ENCODE measurements at regions not wholly inside any gene's neighbourhood (a gene's known extent, or its start where the extent isn't known, plus 50 kb on each side); places are given as distances from the start of the nearest gene placed in this dataset.

DNA sequence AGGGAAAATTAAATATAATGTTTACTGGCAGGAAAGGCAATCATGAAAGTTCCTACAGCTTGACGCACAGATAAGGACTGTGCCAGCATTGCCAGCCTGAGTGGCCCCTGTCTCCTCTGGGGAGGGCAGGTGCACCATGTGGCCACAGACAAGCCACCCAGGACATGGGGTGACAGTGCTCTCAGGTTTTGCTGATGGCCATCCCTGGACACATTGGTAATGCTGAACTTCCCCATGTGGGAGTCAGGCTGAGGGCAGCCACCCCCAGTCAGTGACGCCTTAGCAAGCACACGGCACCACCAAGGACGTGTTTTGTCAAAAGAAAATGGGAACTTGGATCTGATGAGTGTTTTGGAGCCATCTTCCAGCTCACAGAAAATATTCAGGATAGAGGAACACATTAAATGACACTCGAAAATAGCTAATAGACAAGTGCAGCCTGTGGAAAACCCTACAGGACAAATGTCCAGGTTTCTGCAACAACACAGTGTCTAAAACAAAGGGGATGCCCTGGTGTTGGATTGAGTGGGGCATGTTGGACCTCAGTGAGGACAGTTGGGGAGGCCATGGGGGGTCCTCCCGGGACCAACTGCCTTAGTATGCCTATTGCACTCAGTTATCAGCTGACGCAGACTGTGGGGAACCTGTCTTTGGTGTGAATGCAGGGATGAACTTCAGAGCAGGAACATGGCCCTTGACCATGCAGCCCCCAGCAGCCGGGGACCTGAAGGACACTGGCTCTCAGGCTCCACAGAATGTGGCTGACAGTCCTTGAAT lies 1450.5 kb downstream of the BRD1 start:
- no peak overlapping the region for H2AFZ ChIP-seq (ENCODE audit: low read length)
- H3K79me2 ChIP-seq (ENCODE audit: low read length): no peaks in the 10 kb centered on the region
- no peak overlapping the region for H3K27ac ChIP-seq (ENCODE audit: low read length)
- H3K27me3 ChIP-seq (ENCODE audit: low read length): no peaks in the 10 kb centered on the region
- H3K36me3 ChIP-seq (ENCODE audit: low read depth, low read length): no peaks in the 10 kb centered on the region
- POLR2A ChIA-PET (ENCODE audit: unreplicated experiment): no interaction called here
- BruUV-seq (replicated peaks): no TSS peak
- H3F3A ChIP-seq (ENCODE audit: low read length, unreplicated experiment): no peaks in the 10 kb centered on the region
- H4K20me1 ChIP-seq (ENCODE audit: low read length): no peaks in the 10 kb centered on the region
- DNase-seq (no peak), ATAC-seq (no peak)
- TF ChIP-seq CTCF (conservative IDR thresholded peaks at IDR 0.05; ENCODE audit: low read depth, low read length): no peak
- intact Hi-C loops (cut with micrococcal nuclease): no loop called here
- no peak overlapping the region for H3K4me3 ChIP-seq (ENCODE audit: low read length)
- H3K4me1 ChIP-seq (ENCODE audit: insufficient read depth, low read length): no peaks in the 10 kb centered on the region
- CTCF ChIA-PET: no interaction called here
- H3K9me3 ChIP-seq (ENCODE audit: low read length): no peaks in the 10 kb centered on the region
- H3K9ac ChIP-seq (ENCODE audit: low read length): no peak overlapping the region
- H3K9me2 ChIP-seq (replicated peaks; ENCODE audit: low read length): no peaks in the 10 kb centered on the region
- H3K4me2 ChIP-seq (ENCODE audit: low read length): no peak overlapping the region

GRCh38 chr22:48376428-48376827 lies 1451.2 kb downstream of the BRD1 start:
- BruUV-seq (replicated peaks): no TSS peak
- Histone ChIP-seq H3K9me3 (ENCODE audit: low read length) (no peaks in the 10 kb centered on the region), H3K36me3 (ENCODE audit: low read depth, low read length) (no peaks in the 10 kb centered on the region), H3K4me2 (ENCODE audit: low read length) (no peak overlapping the region), H3K27ac (ENCODE audit: low read length) (no peak overlapping the region), H3K27me3 (ENCODE audit: low read length) (no peaks in the 10 kb centered on the region), H3K4me1 (ENCODE audit: insufficient read depth, low read length) (no peaks in the 10 kb centered on the region), H2AFZ (ENCODE audit: low read length) (no peak overlapping the region), H3K4me3 (ENCODE audit: low read length) (no peak overlapping the region), H3K79me2 (ENCODE audit: low read length) (no peaks in the 10 kb centered on the region), H3K9me2 (replicated peaks; ENCODE audit: low read length) (no peaks in the 10 kb centered on the region), H3F3A (ENCODE audit: low read length, unreplicated experiment) (no peaks in the 10 kb centered on the region), H3K9ac (ENCODE audit: low read length) (no peak overlapping the region), H4K20me1 (ENCODE audit: low read length) (no peaks in the 10 kb centered on the region)
- DNase-seq (no peak), ATAC-seq (no peak)
- ChIA-PET CTCF (no interaction called here), POLR2A (ENCODE audit: unreplicated experiment) (no interaction called here)
- TF ChIP-seq EZH2phosphoT487 (IDR thresholded peaks at IDR 0.05; ENCODE audit: borderline replicate concordance, low read length) (no peak), CTCF (conservative IDR thresholded peaks at IDR 0.05; ENCODE audit: low read depth, low read length) (no peak), EZH2 (IDR thresholded peaks at IDR 0.05; ENCODE audit: low read length, unreplicated experiment) (no peak)
- intact Hi-C loops (cut with micrococcal nuclease): no loop called here

- no peaks in the 10 kb centered on the region for H4K20me1 ChIP-seq (ENCODE audit: low read length)
- BruUV-seq (replicated peaks): no TSS peak
- no peaks in the 10 kb centered on the region for H3F3A ChIP-seq (ENCODE audit: low read length, unreplicated experiment)
- no peak overlapping the region for H3K4me3 ChIP-seq (ENCODE audit: low read length)
- H3K36me3 ChIP-seq (ENCODE audit: low read depth, low read length): no peaks in the 10 kb centered on the region
- ATAC-seq: no peak
- no peak overlapping the region for H3K9ac ChIP-seq (ENCODE audit: low read length)
- no peak overlapping the region for H3K27ac ChIP-seq (ENCODE audit: low read length)
- H3K4me1 ChIP-seq (ENCODE audit: insufficient read depth, low read length): no peaks in the 10 kb centered on the region
- ChIA-PET POLR2A (ENCODE audit: unreplicated experiment) (no interaction called here), CTCF (no interaction called here)
- H3K9me3 ChIP-seq (ENCODE audit: low read length): no peaks in the 10 kb centered on the region
- no peaks in the 10 kb centered on the region for H3K79me2 ChIP-seq (ENCODE audit: low read length)
- H3K9me2 ChIP-seq (replicated peaks; ENCODE audit: low read length): no peaks in the 10 kb centered on the region
- no peaks in the 10 kb centered on the region for H3K27me3 ChIP-seq (ENCODE audit: low read length)
- intact Hi-C loops (cut with micrococcal nuclease): no loop called here
- no peak for DNase-seq
- no peak overlapping the region for H3K4me2 ChIP-seq (ENCODE audit: low read length)
- TF ChIP-seq CTCF (conservative IDR thresholded peaks at IDR 0.05; ENCODE audit: low read depth, low read length): no peak
- TF ChIP-seq EZH2phosphoT487 (IDR thresholded peaks at IDR 0.05; ENCODE audit: borderline replicate concordance, low read length): no peak
- TF ChIP-seq EZH2 (IDR thresholded peaks at IDR 0.05; ENCODE audit: low read length, unreplicated experiment): no peak
- H2AFZ ChIP-seq (ENCODE audit: low read length): no peak overlapping the region
Observed at GRCh38 chr22:48373626-48374173, 1454.0 kb downstream of the BRD1 start.

All from PC-3 (cell line).